GM21737 (cell line): ENCODE measurements at regions not wholly inside any gene's neighbourhood (a gene's known extent, or its start where the extent isn't known, plus 50 kb on each side); places are given as distances from the start of the nearest gene placed in this dataset.
"Not testable (repeated sequence)": the region's sequence is repeated elsewhere in the genome, so short reads cannot be mapped to it uniquely, and the experiment has no call there.

Experiments
- ATAC-seq: cut with Tn5 transposase; IDR thresholded peaks from one replicate; pipeline ENCODE4 v1.9.1; 2021; ENCODE audit warnings: mild to moderate bottlenecking, moderate library complexity; ENCODE audit not compliant: unreplicated experiment

GRCh38 chr13:90641884-90642283, 705.6 kb upstream of the MIR17HG start:
- no peak for ATAC-seq

- no peak for ATAC-seq
Observed at GRCh38 chr13:90645582-90645981, 701.9 kb upstream of the MIR17HG start.

GRCh38 chr13:90648497-90648896, 699.0 kb upstream of the MIR17HG start:
- ATAC-seq = no peak

GRCh38 chr13:90652036-90652435, 695.5 kb upstream of the MIR17HG start:
- no peak for ATAC-seq

GRCh38 chr13:90654970-90655369, 692.5 kb upstream of the MIR17HG start:
- no peak for ATAC-seq

GRCh38 chr13:90664200-90664599, 683.3 kb upstream of the MIR17HG start:
- ATAC-seq = not testable (repeated sequence)

GRCh38 chr13:90673746-90674145, 673.7 kb upstream of the MIR17HG start:
- ATAC-seq = no peak

GRCh38 chr13:90675129-90675528, 672.4 kb upstream of the MIR17HG start:
- no peak for ATAC-seq

GRCh38 chr13:90680826-90681225, 666.7 kb upstream of the MIR17HG start:
- ATAC-seq = no peak

- no peak for ATAC-seq
Observed at GRCh38 chr13:90683711-90684131, 663.8 kb upstream of the MIR17HG start.

- no peak for ATAC-seq
Observed at GRCh38 chr13:90686442-90686841, 661.0 kb upstream of the MIR17HG start.

- no peak for ATAC-seq
Observed at GRCh38 chr13:90689111-90689510, 658.4 kb upstream of the MIR17HG start.

GRCh38 chr13:90690458-90691080, 656.9 kb upstream of the MIR17HG start:
- no peak for ATAC-seq

GRCh38 chr13:90696254-90696653, 651.2 kb upstream of the MIR17HG start:
- ATAC-seq = no peak

GRCh38 chr13:90696656-90697055, 650.8 kb upstream of the MIR17HG start:
- no peak for ATAC-seq

- no peak for ATAC-seq
Observed at GRCh38 chr13:90700340-90700739, 647.1 kb upstream of the MIR17HG start.

GRCh38 chr13:90701264-90701663, 646.2 kb upstream of the MIR17HG start:
- no peak for ATAC-seq

- ATAC-seq = no peak
Observed at GRCh38 chr13:90702050-90702449, 645.4 kb upstream of the MIR17HG start.

GRCh38 chr13:90706631-90707030, 640.9 kb upstream of the MIR17HG start:
- no peak for ATAC-seq

GRCh38 chr13:90708128-90708527, 639.4 kb upstream of the MIR17HG start:
- ATAC-seq = no peak

GRCh38 chr13:90709319-90709718, 638.2 kb upstream of the MIR17HG start:
- no peak for ATAC-seq

GRCh38 chr13:90710164-90710759, 637.2 kb upstream of the MIR17HG start:
- no peak for ATAC-seq
